NCI-H1417 (cell line): ENCODE measurements at regions not wholly inside any gene's neighbourhood (a gene's known extent, or its start where the extent isn't known, plus 50 kb on each side); places are given as distances from the start of the nearest gene placed in this dataset.
A peak's percentile ranks its signal among the peaks of the same experiment; 100 is the strongest.
"Not testable (repeated sequence)": the region's sequence is repeated elsewhere in the genome, so short reads cannot be mapped to it uniquely, and the experiment has no call there.

Experiments
- DNase-seq, 3 experiments: peaks; one replicate each; lab custom pipeline; 2025; lab: John Stamatoyannopoulos, UW

DNA sequence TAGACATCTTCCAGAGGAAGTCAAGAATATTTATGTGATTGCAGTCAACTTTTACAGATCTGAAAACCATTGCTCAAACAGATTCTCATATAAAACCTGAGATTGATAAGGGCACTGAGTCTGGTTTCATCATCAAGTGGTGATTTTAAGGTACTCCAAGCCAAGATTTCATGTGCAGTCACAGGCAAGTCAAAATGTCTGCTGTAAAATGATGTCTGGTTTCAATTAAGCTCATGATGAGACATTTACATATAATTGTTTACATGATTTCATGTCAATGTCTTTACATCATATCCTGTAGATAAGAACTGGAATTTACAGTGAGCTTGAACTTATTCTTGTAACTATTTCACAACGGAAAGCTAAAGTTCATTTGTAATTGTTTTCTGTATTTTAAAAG, 1215.5 kb downstream of the ROBO2 start:
- DNase-seq = no peak

DNA sequence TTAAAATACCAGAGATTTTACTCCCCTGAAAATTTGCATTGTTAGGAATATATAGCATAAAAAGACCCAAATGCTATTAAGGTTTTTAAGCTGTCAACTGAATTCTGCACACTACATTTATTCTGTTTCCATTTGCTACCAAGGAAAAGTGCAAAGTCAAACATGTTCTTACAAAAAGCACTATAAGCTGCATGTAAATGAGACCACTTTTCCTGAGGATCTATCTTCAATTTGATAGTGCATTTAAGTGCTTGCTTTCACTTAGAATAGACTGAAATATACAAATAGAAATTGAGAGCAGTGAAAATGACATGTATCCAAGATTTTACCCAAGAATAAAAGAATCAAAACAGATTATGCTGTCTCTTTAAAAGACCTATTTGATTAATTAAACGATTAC, 1216.2 kb downstream of the ROBO2 start:
- DNase-seq = no peak

DNA sequence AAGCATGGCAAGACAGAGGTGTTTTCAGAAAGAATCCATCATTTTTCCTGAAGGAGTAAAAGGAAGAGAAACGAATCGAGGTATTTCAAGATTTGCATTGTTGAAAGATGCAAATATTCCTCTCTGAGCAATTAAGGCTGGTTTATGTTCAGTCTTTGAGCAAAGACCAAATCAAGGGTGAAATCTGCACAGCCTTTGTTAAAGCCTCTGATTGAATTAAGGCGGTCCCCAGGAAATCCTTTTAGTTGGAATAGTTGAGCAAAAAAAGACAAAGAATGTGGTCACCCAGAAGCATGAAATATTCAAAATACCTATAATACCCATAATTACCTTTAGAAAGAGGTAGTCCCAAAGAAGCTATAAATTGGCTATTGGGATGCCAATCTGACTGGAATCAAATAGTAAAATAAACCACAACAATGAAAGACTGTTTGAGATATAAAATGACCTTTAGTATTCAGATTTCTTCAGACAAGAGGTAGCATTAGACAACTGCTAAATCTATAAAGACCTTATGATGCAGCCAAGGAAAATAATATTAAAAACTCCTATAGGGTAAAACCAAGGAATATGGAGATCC, 1218.1 kb downstream of the ROBO2 start:
- DNase-seq = no peak

DNA sequence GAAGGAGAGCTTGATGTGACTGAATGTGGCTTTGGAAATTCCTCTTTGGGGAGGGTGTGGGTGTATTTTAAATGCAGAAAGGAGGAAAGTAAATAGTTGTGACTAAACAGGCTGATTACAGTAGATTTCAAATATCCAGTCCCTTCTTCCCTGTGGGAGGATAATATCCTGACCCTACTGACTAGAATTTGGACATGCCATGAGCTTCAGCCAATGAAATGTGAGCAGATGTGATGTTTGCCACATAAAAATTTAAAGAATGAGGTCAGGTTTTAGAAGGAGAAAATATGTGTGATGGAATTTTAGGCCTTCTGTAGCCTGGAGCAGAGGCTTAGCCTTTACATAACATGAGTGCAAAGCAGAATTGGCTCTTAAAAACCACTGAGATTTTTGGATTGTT, 1218.9 kb downstream of the ROBO2 start:
- DNase-seq = no peak

DNA sequence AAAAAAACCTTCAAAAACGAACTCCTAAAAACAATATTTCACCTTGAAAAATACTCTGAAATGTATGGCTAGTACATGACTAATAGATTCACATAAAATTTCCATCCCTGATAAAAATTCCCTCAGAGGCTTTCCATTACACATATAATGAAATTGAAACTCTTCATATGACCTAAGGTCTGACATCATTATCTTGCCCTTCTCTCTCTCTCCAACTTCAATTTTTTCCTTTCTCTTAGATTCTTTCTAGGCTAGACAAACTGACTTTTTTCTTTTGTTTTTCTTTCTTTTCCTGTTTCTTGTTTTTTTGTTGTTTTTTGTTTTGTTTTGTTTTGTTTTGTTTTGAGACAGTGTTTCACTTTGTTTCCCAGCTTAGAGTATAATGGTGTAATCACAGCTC, 1220.5 kb downstream of the ROBO2 start:
- no peak for DNase-seq

DNA sequence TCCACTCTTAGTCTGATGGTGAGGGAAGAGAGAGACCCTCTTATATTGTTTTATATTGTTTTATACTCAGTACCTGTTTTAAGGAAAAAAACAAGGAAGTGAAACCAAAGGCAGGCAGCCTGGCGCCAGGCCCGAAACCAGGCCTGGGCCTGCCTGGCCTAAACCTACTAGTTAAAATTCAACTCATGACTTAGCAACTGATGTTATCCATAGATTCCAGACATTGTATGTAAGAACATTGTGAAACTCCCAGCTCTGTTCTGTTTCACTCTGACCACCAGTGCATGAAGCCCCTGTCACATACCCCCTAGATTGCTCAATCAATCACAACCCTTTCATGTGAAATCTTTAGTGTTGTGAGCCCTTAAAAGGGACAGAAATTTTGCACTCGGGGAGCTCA, 1226.7 kb downstream of the ROBO2 start:
- not testable (repeated sequence) for DNase-seq

DNA sequence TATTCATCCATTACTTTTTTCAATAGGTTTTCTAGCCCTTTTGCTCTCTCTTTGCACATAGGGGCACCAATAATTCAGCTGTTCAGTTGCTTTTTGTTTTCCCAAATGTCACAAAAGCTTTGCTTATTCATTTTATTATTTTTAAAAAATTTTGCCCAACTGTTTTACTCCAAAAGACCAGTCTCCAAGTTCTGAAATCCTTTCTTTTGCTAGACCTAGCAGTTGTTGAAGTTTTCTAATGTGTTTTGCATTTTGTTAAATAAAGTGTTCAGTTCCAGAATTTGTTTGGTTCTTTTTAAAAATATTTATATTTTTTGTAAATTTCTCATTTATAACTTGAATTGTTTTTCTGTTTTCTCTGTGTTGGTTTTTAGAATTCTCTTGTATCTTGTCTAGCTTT, 1227.3 kb downstream of the ROBO2 start:
- no peak for DNase-seq

DNA sequence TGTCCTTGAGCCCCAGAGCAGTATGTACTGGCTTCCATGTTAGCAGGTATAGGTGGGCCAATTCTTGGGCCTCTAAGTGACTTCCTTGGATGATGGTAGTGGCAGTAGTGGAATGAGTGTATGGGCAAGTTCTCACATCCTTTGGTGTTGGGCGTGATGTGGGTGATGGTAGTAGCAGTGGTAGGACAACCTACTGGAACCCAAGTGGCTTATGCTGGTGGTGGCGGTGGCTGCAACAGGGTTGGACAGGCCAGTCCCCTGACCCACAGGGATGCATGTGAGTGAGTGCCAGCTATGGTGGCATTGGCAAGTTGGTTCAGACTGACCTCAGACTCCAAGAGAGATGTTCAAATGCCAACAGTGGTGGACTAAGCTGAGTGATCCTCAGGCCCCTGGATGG, 1228.2 kb downstream of the ROBO2 start:
- no peak for DNase-seq

DNA sequence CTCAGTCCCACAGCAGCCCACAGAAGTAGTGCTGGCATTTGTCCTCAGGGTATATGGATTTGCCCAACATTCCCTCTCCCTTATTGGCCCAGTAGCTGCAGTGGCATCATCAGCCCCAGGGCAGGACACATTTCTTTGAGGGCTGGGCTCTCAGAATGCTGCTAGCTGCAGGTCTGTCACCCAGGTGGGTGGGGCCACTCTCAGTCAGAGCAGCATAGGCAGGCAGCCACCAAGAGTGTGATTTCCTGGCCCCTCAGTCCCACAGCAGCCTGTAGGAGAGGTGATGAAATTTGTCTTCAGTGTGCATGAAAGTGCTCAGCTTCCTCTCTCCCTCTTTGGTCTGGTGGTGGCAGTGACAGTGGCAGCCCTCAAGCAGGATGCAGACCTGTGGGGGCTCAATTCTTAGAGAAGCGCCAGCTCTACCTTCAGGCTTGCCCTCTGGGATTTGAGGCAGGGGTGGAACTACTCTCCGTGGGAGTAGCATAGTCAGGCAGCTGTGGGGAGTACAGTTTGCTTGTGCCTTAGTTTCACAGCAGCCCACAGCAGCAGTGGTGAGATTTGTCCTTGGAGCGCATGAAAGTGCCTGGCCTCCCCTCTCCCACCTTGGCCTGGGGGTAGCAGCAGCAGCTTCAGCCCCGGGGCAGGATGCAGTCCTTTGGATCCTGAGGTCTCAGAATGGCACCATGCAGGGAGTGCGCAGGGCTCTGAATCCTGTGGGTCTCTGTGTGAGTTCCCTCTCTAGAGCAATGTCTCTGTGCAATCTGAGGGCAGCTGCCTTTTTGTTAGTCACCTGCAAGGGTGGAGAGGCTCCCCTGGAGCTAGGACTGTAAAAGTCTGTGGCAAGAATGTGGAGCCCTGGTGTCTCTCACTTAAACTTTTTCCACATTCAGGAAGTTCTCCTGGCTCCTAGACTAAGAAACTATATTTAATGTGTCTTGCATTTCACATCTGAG, 1229.1 kb downstream of the ROBO2 start:
- no peak for DNase-seq

DNA sequence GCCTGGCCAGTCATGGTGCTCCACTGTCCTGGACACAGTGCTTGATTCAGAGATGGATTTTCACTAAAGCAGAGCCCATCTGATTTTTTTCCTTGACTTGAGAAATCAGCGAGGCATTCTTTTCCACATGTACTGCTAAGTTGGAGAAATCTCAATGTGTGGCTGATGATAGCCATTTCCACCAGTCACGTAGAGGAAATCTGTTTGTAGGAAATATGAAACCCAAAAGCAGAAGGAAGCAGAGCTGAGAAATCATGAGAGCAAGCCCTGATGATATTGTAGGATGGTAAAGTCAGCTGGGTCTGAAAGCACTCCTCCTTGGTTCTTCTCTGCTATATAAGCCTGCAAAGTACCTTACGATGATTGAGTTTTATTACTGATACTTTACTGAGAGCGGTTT, 1233.4 kb downstream of the ROBO2 start:
- DNase-seq = no peak

DNA sequence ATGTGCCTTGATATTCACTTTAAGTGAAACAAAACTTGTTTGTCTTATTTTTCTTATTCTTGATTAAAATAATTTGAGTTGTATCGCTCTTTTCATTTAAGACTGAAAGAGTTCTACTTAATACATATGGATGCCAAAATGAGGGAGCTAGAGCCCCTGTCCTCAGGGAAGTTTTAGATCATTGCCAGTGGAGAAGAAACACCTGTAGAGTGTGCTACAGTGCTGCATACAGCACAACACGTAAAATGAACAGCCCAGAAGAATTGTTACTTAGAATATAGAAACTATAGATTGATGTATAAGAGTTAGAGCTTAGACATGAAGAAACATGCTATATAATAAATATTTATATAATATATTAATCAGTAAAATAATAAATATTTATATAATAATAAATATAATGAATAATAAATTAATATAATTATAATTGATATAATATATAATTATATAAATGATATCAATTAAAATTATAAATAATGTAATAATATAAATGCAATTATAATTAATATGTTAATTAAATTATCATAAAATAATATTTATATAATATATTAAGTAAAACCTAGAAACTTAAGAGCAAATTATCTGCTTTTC, 1234.7 kb downstream of the ROBO2 start:
- DNase-seq = peak in 1 of 3 experiments; percentile 12

DNA sequence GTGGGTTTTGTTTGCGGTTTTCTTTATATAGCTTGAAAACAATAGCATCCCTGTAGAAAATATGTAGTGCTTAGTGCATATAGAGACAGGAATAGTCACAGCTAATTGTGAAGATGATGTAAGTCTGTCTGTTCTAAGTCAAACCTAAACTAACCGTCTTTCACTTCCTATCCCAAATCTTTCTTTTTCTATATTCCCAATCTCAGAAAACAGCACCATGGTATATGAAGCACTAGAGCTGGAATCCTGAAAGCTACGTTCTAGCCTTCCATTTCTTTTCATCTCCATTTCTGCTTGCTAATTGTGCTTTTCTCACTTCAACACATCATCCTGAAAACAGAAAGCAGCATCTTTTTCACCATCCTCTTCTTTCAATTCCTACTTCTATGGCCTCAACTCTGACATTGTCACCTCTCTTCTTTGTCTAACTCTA, 1235.5 kb downstream of the ROBO2 start:
- no peak for DNase-seq

DNA sequence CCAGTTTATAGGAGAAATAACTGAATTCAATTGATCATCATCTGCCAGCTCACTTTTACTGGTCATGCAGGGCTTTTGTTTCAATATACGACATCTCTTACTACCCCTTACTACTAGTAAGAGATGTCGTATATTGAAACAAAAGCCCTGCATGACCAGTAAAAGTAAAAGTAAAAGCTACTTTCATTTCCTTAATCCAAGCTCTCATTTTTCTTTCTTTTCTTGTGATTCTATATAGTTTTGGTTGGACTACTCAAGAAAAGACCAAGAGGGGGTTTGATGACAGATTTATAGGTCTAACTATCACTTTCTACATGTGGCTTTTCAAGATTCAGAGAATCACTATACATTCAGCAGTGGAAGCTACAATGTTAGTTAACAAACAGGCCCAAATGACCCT, 1237.3 kb downstream of the ROBO2 start:
- DNase-seq = no peak

DNA sequence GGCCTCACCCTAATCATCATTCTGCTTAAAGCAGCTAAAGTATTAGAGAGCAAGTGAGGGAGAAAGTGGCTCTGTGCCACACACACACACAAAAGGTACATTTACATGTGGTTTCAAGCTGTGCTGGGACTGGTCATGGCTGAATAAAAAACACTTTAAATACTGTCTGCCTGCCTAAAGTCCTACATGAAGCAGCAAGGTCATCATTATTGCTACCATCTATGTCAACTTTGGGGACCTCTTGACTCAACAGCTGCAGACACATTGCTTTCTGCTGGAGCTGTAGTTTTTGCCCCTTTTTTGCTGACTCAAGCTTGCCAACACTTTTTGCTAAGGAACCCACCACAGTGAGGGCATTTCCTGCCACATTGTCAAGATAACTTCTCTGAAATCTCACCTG, 1237.9 kb downstream of the ROBO2 start:
- DNase-seq = peak in 1 of 3 experiments; percentile 34

DNA sequence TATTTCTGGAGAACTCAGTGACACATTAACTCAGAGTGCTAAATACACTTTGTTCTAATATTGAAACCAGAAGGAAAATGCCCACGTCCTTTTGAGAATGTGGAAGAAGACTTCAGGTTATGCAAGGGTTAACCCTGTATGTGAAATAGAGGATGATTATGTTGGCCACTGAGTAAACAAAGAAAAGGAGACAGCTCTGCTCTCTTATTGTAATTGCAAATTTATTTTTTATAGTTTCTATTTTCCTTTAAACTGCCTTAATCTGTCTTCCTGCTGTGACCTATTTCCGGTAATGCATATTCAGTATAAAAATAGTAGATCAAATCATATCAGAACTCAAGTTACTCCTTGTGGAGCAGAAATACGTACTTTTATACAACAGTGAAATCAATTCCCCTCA, 1239.2 kb downstream of the ROBO2 start:
- peak in 1 of 3 experiments; percentile 1 for DNase-seq

DNA sequence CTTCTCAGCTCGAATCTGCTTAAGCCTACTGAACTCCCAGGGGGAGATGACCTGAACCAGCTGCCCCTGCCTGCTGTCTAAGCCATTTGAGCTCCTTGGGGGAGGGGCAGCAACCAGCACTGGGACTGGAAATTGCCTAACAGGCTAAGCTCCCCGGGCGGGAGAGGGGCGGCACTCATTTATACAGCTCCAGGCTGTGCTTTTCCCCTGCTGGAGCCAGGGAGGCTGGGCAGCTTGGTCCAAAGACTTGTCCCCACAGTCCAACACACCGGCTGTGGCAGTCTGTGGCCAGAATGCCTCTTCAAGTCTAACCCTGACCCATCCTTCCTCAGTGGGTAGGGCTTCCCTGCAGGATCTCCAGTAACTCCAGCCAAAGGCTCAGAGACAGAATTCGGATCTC, 1241.5 kb downstream of the ROBO2 start:
- DNase-seq = no peak

DNA sequence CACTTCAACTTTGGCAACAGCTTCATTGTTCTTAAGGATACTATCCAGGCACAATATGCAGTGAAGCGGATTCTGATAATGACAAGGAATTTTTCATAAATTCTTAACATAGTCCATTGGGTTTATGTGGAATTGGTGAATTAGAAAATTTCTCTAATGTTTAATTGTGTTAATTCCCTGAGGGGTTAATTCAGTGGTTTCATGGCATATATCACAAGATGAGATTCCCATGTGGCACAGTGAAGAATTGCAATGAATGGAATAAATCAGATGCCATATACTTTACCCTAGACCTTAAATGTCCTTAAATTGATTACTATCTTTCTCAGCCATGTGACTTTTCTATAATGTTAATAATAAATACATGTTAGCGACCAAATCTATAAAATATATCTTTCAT, 1244.1 kb downstream of the ROBO2 start:
- DNase-seq = no peak

DNA sequence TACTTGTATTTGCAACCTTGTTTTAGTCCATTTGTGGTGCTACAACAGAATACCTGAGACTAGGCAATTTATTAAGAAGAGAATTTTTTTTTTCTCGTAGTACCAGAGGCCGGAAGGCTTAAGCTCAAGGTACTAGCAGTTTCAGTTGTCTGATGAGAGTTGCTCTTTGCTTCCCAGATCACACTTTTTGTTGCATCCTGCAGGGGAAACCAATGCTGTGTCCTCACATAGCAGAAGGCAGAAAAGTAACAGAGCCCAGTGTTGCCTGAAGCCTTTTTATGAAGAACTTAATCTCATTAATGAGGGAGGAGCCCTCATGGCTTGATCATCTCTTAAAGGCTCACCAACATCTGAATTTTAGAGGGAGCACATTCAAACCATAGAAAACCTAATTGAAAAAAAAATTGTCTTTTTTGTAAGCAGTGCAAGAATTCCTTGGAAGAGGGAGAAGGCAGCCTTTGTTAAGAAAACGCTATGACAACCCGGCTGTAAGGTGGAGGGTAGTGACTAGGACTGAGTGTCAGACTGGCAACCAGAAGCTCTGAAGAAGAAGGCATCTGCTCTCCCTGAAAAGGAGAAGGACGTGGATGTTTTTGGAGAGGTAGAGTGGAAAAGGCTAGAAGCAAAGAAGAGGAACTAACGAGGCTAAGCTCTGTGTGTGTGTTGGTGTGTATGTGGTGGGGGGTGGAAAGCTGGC, 1245.3 kb downstream of the ROBO2 start:
- DNase-seq = no peak

DNA sequence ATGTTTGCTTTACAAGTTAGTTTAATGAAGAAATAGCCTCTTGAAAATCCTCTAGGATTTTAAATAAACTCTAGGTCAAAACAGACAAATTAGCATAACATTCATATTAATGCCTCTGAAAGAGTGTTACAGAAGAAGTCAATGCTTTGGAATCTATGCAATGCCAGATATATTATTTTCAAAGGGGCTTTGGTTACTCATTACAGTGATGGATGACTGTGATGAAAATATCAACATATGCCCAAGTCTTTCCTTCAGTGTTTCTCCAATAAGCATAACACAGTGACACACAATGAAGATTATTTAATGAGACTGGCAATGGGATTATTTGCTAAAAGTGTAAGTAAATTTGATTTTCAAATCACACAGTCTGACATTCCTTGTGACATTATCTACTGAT, 1247.2 kb downstream of the ROBO2 start:
- no peak for DNase-seq

DNA sequence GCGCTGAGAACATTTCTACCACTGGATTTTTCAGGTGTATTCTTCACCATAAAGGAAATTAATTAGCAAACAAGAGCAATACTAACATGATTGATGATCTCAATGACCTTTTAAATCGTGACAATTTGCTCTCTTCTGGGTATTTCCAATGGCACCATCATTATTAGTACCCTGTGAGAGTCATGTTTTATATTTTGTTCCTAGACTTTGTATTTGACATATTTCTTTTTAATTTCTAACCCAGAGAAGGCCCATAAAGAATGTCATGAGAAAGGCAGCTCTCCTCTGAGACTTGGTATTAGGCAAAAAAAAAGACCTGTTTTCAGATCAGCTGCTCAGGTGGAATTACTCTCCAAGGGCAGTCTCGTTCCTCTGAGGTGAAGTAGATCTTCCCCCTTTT, 1253.4 kb downstream of the ROBO2 start:
- no peak for DNase-seq

DNA sequence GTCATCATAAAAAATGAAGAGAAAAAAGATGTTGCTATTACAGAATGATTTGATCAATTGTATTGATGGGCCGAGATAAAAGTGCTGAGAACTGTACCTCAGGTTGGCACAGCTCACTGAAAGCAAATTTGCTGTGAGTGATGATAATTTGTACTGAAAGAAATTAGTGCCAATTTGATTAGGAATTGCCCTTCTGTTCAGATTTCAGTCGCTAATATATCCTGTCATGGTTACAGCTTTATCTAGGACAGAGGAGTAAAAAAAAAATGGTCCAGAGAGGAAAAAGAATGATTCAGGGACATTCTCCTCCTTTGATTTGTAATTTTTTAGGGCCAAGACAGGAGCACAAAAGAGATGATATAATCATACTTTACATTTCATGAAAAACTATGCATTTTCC, 1264.2 kb downstream of the ROBO2 start:
- DNase-seq = no peak

DNA sequence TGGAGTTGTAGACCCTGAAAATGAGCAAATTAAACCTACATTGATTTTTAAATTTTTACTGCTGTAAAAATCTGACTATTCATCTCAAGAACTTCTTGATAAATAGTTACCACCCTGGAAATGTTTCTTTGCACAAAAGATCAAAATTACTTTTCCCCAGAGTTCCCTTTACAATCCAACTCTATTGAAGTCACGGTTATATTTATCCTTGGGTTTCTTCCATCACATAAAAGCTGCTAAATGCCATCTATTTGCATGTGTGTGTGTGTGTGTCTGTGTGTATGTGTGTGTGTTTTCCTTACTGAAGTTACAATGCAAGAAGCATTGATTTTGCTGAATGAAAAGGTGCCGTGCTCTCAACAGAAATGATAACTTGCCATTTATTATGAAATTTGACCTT, 1273.0 kb downstream of the ROBO2 start:
- no peak for DNase-seq

DNA sequence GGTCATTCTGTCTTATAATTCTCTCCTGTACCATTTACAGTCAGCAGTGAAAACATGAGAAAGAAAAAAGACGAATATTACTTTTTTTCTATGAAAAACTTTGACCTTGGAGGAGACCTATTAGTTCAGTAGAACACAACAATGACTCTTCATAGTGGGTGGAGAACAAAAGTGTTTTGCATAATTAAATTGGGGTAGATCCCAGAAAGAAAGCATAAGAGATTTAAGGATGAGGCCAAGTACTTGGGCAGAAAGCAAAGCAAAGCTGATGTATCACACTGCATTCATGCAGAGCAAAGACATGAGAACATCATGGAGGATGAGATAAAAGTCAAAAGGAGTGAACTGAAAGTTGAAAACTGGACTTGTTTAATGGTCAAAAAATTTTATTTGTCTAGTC, 1273.4 kb downstream of the ROBO2 start:
- DNase-seq = no peak
